ENCODE measurements at regions not wholly inside any gene's neighbourhood (a gene's known extent, or its start where the extent isn't known, plus 50 kb on each side); places are given as distances from the start of the nearest gene placed in this dataset.

- TF ChIP-seq CTCF (conservative IDR thresholded peaks at IDR 0.05) (no peak), ZFX (IDR thresholded peaks at IDR 0.05) (no peak)
- no peak overlapping the region for H3K27ac ChIP-seq
Measured at GRCh38 chr3:107062787-107063186, 314.5 kb upstream of the CCDC54 start.

GRCh38 chr3:107063351-107063750 is 313.9 kb upstream of the CCDC54 start:
- TF ChIP-seq CTCF (conservative IDR thresholded peaks at IDR 0.05) (no peak), ZFX (IDR thresholded peaks at IDR 0.05) (no peak)
- H3K27ac ChIP-seq, result no peak overlapping the region

- peak; percentile 86 for TF ChIP-seq CTCF (conservative IDR thresholded peaks at IDR 0.05)
- TF ChIP-seq ZFX (IDR thresholded peaks at IDR 0.05), result no peak
- H3K27ac ChIP-seq, result no peak overlapping the region
Measured at GRCh38 chr3:107064405-107065060, 312.7 kb upstream of the CCDC54 start.

DNA sequence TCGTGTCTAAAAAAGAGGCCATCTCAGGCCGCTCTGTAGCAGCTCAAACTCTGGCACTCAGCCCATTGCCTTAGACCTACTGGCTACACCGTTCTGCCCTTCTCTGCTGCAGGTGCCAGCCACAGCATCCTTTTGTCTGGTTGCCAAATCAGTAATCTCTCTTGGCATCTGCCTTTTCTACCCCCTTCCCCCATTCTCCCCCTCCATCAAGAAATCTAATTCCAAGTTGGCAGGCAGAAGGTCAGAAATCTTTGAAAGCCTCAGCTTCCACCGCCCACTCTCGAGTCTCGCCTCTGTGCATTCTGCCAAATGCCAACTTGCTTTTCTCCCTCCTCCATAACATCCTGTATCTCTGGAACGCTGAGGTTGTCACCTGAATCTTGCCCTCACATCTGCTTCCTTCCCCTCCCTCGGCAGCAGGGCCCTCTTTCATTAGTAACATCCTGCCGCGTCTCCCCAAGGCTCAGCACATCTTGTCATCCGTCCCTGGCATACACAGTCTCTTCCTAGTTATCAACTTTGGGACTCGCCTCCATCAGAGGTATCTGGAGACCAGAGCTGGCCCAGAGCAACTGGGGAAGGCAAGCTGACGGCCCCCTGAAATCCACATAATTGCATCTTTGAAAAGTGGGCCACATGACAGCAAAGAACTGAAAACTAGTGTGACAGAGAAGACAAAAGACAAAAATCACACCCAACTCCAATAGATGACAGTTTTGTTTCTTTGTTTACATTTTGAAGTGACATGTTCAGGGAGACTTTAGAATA is 312.0 kb upstream of the CCDC54 start:
- no peak for TF ChIP-seq CTCF (conservative IDR thresholded peaks at IDR 0.05)
- TF ChIP-seq ZFX (IDR thresholded peaks at IDR 0.05), result no peak
- no peak overlapping the region for H3K27ac ChIP-seq

DNA sequence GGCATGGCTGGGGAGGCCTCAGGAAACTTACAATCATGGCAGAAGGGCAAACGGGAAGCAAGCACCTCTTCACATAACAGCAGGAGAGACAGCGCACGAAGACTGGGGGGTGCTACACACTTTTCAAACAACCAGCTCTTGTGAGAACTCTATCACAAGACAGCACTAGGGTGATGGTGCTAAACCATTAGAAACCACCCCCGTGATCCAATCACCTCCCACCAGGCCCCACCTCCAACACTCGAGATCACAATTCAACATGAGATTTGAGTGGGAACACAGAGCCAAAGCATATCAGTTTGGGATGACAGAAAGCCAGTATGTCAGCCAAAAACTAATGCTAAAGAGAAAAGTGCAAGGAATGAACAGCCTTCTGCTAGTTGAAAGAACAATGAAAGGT is 309.8 kb upstream of the CCDC54 start:
- no peak overlapping the region for H3K27ac ChIP-seq
- TF ChIP-seq ZFX (IDR thresholded peaks at IDR 0.05), result no peak
- no peak for TF ChIP-seq CTCF (conservative IDR thresholded peaks at IDR 0.05)

- TF ChIP-seq CTCF (conservative IDR thresholded peaks at IDR 0.05) (no peak), ZFX (IDR thresholded peaks at IDR 0.05) (no peak)
- no peak overlapping the region for H3K27ac ChIP-seq
Measured at GRCh38 chr3:107068980-107069379, 308.3 kb upstream of the CCDC54 start.

- no peak overlapping the region for H3K27ac ChIP-seq
- TF ChIP-seq CTCF (conservative IDR thresholded peaks at IDR 0.05), result no peak
- no peak for TF ChIP-seq ZFX (IDR thresholded peaks at IDR 0.05)
Measured at GRCh38 chr3:107076946-107077345, 300.3 kb upstream of the CCDC54 start.
